GM04503 (cell line): ENCODE measurements at regions not wholly inside any gene's neighbourhood (a gene's known extent, or its start where the extent isn't known, plus 50 kb on each side); places are given as distances from the start of the nearest gene placed in this dataset.
"Not testable (repeated sequence)": the region's sequence is repeated elsewhere in the genome, so short reads cannot be mapped to it uniquely, and the experiment has no call there.

ENCODE experiments used
- DNase-seq: peaks from one replicate; pipeline ENCODE4 v3.0.0-alpha.2; 2012; ENCODE audit warnings: low read depth

DNA sequence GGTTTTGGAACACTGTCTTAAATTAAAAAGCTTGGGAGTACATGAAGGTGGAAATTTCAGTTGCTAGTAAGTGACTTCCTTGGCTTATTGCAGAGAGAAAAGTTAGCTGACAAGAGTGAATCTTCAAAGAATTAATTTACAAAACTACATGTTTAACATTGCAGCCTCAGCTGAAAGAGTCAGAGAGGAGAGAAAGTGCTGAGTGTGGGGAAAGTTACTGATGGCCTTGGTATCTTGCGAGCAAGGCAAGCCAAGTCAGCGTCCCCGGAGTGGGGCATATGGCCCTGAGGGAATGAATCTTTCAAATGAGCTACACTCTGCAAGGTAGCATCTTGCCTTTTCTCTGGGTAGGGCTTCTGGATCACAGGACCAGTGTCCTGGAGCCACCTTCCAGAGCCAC, 131.3 kb downstream of the LPIN1 start:
- DNase-seq: no peak

- not testable (repeated sequence) for DNase-seq
These were observed 138.8 kb downstream of the LPIN1 start for GRCh38 chr2:11885253-11885652.

- DNase-seq: not testable (repeated sequence)
These were observed 140.5 kb downstream of the LPIN1 start for GRCh38 chr2:11886899-11887298.

DNA sequence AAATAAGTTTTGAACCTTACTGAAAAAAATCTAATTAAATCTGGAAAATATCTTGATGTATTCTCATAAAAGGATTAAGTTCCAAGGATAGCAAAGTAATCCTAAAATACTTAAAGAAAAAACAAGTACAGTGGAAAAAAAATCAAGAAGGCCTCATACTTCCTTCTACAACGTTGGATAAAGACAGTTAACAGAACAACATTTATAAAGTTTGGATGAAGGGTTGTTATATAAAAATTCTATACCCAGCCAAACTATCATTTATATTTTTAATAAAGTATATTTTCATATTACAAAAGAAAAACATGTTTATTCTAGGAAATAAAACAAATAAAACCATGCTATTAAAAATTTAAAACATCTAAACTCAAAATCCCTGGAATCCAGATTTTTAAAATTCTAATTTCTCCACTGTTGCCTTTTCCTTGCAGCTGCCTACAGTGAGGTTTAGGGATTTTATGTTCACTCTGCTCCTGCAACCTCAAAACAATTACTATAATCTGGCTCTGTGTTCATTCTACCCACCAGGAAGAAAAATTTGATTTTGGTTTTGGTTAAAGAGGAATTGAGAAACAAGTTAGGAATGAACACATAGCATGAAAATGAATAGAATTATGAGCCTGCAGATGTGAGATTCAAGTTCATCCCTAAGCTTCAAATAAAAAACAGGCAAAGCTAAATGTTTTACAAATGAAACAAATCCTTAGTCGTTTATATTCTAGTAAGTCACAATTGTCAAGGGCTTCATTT, 142.8 kb downstream of the LPIN1 start:
- peak; percentile 27 for DNase-seq

DNA sequence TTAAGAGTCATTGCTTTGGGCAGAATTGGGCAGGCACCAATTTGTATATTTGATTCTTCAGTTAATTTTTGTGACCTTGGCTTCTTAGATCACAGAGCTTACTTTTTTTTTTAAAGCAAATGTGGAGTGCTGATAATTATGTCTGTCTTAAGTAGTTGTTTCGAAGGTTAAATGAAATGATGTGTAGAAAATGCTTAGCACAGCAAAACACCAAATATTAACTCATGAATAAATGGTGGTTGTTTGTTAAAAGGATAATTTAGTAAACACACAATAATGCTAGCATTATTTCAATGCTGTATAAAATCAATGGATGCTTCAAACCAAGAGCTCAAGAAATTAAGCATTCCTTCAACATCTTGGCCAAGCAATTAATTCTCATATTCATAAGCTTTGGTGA, 143.4 kb downstream of the LPIN1 start:
- DNase-seq: no peak

GRCh38 chr2:11891028-11891427, 144.6 kb downstream of the LPIN1 start:
- DNase-seq: no peak

- DNase-seq: no peak
These were observed 145.4 kb downstream of the LPIN1 start for GRCh38 chr2:11891671-11892440.

- DNase-seq: no peak
These were observed 150.0 kb downstream of the LPIN1 start for GRCh38 chr2:11896386-11896785.

DNA sequence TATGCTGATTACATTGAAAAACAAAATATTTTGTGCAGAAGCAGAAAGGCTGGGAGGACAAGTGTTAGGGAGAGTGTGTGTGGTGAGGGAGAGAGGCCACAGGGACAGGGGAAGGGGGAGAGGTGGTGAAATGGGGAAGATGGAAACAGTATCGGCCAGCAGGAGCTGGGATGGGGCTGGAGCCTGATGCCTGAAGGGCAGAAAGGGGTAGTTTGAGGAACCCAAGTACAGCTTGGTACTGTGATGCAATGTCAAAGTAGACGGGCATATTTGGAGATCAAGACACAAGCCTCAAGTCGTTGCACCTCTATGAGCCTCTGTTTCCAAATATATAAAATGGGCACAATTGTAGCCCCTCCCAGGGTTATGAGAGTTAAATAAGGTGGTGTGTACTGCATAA, 152.1 kb downstream of the LPIN1 start:
- no peak for DNase-seq

DNA sequence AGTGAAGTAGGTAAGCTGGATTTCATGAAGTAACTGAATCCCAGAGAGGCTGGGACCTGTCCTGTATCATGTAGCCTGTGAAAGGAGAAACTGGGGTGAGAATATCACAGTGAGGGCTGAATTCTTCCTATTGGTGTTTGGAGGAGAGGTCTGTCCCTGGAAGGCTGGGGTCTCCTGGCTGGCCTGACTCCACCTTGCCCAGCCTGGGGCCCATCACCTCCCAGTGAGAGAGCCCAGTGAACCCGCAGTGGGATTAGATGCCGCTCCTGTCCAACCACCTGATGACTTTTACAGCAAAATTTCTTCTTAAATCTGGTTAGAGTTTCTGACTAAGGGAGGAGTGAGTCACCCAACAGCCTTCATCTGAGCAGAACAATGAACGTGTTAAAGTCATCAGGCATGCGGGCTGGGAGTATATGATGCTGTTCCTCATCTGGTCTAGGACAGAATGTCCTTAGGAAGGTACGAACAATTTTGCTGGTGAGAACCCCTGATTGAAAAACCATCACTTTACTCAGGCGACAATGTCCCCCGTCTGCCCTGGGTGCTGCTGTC, 152.9 kb downstream of the LPIN1 start:
- DNase-seq: peak; percentile 21

GRCh38 chr2:11900891-11901290, 154.5 kb downstream of the LPIN1 start:
- DNase-seq: not testable (repeated sequence)

DNA sequence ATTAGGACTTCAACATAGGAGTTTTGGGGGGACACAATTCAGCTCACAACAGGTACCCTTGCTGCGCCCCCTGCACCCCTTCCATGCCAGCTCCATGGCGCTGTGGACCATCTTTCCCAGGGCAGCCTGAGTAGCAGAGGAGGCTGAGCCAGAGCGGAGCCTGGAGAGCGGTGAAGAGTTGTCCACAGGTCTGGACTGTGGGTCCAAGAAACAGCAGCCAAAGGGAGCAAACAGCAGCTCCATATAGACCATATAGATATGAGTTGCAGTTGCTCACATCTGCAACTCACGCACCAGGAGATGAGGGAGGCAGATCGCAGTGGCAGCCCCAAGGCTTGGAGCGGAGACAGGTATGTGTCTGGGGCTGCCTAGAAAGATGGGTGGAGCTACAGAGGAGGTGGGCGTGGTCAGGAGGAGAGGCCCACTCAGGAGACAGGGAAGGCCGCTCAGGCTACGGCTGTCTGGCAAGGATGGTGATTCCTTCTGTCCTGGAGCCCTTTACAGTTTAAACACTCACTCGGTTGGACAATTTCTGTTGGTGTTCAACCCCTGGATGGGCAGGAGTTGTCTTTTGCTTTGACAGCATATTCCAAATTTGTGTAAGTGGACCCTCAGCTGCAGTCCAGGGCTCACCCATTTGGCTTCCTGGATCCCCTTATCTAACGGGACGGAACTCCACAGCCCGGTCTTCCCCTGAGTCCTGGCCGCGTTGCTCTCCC, 155.1 kb downstream of the LPIN1 start:
- DNase-seq: no peak

DNA sequence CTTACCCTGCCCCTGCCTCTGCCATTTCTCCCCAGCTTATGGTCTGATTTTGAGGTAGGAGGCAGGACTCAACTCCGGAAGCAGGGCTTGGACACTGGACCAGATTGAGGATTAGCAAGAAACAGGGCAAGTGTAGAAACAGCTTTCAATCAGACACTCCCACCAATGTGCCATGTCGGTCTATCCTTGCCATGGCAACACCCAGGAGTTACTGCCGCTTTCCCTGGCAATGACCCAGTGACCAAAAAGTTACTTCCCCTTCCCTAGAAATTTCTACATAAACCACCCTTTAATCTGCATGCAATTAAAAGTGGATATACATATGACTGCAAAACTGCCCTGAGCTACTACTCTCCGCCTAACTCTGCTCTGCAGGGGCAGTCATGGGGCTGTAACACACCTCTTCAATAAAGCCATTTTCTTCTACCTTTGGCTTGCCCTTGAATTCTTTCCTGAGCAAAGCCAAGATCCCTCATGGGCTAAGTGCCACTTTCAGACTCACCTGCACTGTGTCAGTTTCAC, 156.7 kb downstream of the LPIN1 start:
- no peak for DNase-seq

DNA sequence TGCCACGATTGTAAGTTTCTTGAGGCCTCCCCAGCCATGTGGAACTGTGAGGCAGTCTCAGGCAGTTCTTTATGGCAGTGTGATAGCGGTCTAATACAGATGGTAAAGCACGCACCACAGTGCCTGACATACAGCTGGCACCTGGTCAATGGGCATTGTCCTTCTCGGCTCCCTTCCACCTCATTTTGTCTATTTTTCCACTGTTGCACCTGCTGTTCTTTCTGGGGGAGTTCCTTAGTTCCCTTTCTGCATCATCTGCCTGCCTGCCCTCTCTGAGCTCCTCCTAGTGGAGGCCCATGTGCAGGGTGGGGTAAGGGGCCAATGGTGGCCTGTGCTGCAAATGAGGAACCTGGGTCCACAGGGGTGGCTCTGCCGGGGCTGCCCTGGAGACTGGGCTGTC, 157.6 kb downstream of the LPIN1 start:
- no peak for DNase-seq

GRCh38 chr2:11904941-11905340, 158.5 kb downstream of the LPIN1 start:
- no peak for DNase-seq

DNA sequence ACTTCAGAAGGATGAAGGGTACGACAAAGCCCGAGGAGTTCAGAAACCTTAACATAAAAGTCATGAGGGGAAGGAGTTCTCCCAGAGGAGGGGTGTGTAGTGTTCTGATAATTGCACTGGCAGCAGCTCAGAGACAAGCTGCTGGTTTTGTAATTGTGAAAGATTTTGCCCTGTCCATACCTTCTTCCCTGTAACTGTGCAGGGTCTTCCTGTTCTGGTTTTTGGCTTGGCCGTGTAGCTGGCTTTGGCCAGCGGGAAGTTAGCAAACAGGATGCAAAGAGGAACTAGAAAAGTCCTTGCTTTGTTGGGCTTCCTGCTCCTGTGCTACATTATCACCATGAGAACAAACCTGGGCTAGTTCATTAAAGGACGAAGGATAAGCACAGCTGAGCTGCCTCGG, 160.8 kb downstream of the LPIN1 start:
- no peak for DNase-seq

DNA sequence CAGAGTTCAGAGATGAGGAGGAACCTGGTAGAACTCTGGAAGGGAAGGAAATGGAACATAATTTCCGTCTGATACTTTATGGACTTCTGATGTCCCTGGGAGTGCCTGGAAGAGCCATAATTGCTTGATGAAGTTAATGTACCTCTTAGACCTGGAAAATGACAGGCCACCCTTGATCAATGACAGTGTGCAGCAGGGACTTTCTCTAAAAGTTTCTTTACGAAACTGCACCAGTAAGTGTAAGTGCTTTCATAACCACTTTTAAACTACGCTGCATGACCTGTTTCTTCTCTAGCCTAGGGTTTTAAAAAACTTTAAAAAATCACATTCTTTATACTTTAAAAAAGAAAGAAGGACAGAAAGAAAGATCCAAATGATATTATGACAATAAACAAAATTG, 164.5 kb downstream of the LPIN1 start:
- no peak for DNase-seq

DNA sequence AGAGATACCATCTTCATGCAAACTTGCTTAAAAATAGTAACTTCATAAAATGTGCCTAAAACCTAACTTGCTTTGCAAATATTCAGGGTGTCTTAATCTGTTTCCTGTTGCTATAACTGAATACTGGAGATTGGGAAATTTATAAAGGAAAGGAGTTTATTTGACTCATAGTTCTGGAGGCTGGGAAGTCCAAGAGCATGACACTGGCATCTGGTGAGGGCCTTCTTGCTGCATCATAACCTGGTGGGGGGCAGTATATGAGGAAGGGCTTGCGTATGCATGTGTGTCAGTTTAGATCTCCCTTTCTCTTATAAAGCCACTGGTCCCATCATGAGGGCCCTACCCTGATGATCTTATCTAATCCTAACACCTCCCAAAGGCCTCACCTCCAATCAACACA, 166.5 kb downstream of the LPIN1 start:
- no peak for DNase-seq

DNA sequence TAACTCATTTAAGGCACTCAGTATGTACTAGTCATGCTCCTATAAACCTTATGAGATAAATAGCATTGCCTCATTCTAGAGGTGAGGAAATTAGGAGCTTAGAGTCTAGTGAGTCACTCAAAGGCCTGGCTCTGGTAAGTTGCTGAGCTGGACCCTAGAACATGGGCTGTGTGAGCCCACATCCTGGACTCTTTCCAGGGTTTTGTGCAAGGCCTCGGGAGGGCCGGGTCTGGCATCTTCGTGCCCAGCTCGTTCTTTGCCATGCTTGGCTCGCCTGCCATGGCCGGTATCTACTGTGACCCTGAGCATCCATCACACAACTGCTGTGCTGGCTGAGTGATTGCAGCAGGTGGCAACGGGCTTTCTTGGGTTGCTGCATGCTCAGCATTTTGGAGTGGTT, 168.0 kb downstream of the LPIN1 start:
- DNase-seq: no peak

DNA sequence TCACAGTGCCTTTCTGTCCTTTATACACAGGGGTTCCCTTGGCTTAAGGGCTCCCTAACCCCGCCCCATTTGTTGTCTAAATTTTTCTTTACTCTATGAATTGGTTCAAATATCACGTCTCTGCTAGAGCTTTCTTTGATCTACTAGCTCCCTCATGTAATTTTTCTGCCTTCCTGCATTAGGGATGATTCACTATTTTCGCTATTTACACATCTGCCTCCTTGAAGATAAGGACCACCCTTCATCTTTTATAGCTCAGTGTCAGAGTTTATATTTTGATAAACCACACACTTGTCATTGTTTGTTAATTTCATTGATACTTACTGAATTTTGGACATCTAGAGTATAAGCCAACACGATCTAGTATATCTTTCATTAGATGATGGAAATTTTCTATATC, 169.2 kb downstream of the LPIN1 start:
- DNase-seq: no peak

GRCh38 chr2:11919953-11920352, 173.5 kb downstream of the LPIN1 start:
- DNase-seq: no peak

GRCh38 chr2:11920993-11921583, 174.7 kb downstream of the LPIN1 start:
- no peak for DNase-seq
